RWPE2 (cell line): ENCODE measurements at regions not wholly inside any gene's neighbourhood (a gene's known extent, or its start where the extent isn't known, plus 50 kb on each side); places are given as distances from the start of the nearest gene placed in this dataset.

Source experiments
- ATAC-seq: fragments of 200-7000 bp; cut with Tn5 transposase; 3 replicates; pipeline ENCODE4 v1.9.1; 2021; ENCODE audit warnings: low read depth
- DNase-seq: peaks from one replicate; pipeline ENCODE4 v3.0.0-alpha.2; 2020; ENCODE audit warnings: low spot score
- H3K27ac ChIP-seq: fragments of 450-650 bp; 2 replicates; pipeline ENCODE4 v1.5.1; 2017; ENCODE audit warnings: mild to moderate bottlenecking; ENCODE audit not compliant: poor library complexity, severe bottlenecking
- H3K27me3 ChIP-seq: fragments of 250-450 bp; sonication (Bioruptor Pico); 2 replicates; pipeline ENCODE4 v1.5.1; 2021; ENCODE audit warnings: mild to moderate bottlenecking, moderate library complexity; ENCODE audit not compliant: insufficient read depth, poor library complexity, severe bottlenecking
- H3K36me3 ChIP-seq: fragments of 250-450 bp; sonication (Bioruptor Pico); 2 replicates; pipeline ENCODE4 v1.5.1; 2020; ENCODE audit warnings: low read depth, mild to moderate bottlenecking, moderate library complexity
- H3K4me1 ChIP-seq: fragments of 250-450 bp; sonication (Bioruptor Pico); 2 replicates; pipeline ENCODE4 v1.5.1; 2021; ENCODE audit warnings: mild to moderate bottlenecking, moderate library complexity; ENCODE audit not compliant: insufficient read depth, poor library complexity, severe bottlenecking
- H3K4me3 ChIP-seq: fragments of 250-450 bp; sonication (Bioruptor Pico); 2 replicates; pipeline ENCODE4 v1.5.1; 2021; ENCODE audit warnings: mild to moderate bottlenecking, moderate library complexity; ENCODE audit not compliant: severe bottlenecking
- H3K9me3 ChIP-seq: fragments of 250-450 bp; sonication (Bioruptor Pico); 2 replicates; pipeline ENCODE4 v1.5.1; 2021; ENCODE audit warnings: mild to moderate bottlenecking, moderate library complexity; ENCODE audit not compliant: severe bottlenecking
- CTCF ChIP-seq: fragments of 450-650 bp; IDR thresholded peaks from one replicate; pipeline ENCODE4 v1.5.1; 2017; ENCODE audit warnings: mild to moderate bottlenecking, moderate library complexity; ENCODE audit not compliant: poor library complexity, severe bottlenecking

- H3K4me3 ChIP-seq = no peak overlapping the region
- no peaks in the 10 kb centered on the region for H3K27me3 ChIP-seq
- no peaks in the 10 kb centered on the region for H3K4me1 ChIP-seq
- ATAC-seq (no peak), DNase-seq (no peak)
- no peak overlapping the region for H3K27ac ChIP-seq
- H3K36me3 ChIP-seq = no peaks in the 10 kb centered on the region
- TF ChIP-seq CTCF = no peak
- no peaks in the 10 kb centered on the region for H3K9me3 ChIP-seq
Measured at GRCh38 chr2:109669731-109670130, 55.6 kb downstream of the SOWAHC start.

- no peak for ATAC-seq
- H3K4me1 ChIP-seq = no peaks in the 10 kb centered on the region
- no peak for TF ChIP-seq CTCF
- H3K27me3 ChIP-seq = no peaks in the 10 kb centered on the region
- no peak for DNase-seq
- no peaks in the 10 kb centered on the region for H3K36me3 ChIP-seq
- H3K9me3 ChIP-seq = no peaks in the 10 kb centered on the region
- H3K4me3 ChIP-seq = no peak overlapping the region
- no peak overlapping the region for H3K27ac ChIP-seq
Measured at GRCh38 chr2:109670556-109671411, 56.6 kb downstream of the SOWAHC start.

- Histone ChIP-seq H3K4me3 (no peak overlapping the region), H3K4me1 (peaks cover 4% of the 10 kb centered on the region), H3K27ac (no peak overlapping the region), H3K27me3 (no peaks in the 10 kb centered on the region), H3K36me3 (no peaks in the 10 kb centered on the region), H3K9me3 (no peaks in the 10 kb centered on the region)
- TF ChIP-seq CTCF = no peak
- DNase-seq = no peak
- no peak for ATAC-seq
Measured at GRCh38 chr2:109674894-109675534, 60.9 kb downstream of the SOWAHC start.

GRCh38 chr2:109675666-109676345, 61.6 kb downstream of the SOWAHC start:
- H3K27me3 ChIP-seq = no peaks in the 10 kb centered on the region
- H3K4me1 ChIP-seq = peaks cover 4% of the 10 kb centered on the region
- H3K9me3 ChIP-seq = no peaks in the 10 kb centered on the region
- no peak for TF ChIP-seq CTCF
- no peak overlapping the region for H3K4me3 ChIP-seq
- ATAC-seq (no peak), DNase-seq (no peak)
- H3K36me3 ChIP-seq = no peaks in the 10 kb centered on the region
- no peak overlapping the region for H3K27ac ChIP-seq
